Astrocyte (in vitro differentiated cells and primary cell): ENCODE measurements at regions not wholly inside any gene's neighbourhood (a gene's known extent, or its start where the extent isn't known, plus 50 kb on each side); places are given as distances from the start of the nearest gene placed in this dataset.

ENCODE experiments used
- DNase-seq: peaks from one replicate; pipeline ENCODE4 v3.0.0-alpha.2; 2010; ENCODE audit warnings: low read depth
- FAIRE-seq: peaks from 2 replicates; lab custom pipeline; 2011; peaks lifted over from hg19 to GRCh38; lab: Jason Lieb, UNC
- H2AFZ ChIP-seq: 2 replicates; pipeline ENCODE4 v1.6.0; 2012; ENCODE audit warnings: low read depth, low read length, inconsistent platforms
- H3K27ac ChIP-seq: 2 replicates; pipeline ENCODE4 v1.5.1; 2011; ENCODE audit warnings: low read depth, low read length, inconsistent platforms
- H3K27me3 ChIP-seq: 2 replicates; pipeline ENCODE4 v1.6.0; 2011; ENCODE audit warnings: low read length, inconsistent platforms; ENCODE audit not compliant: insufficient read depth
- H3K36me3 ChIP-seq: 2 replicates; pipeline ENCODE4 v1.5.1; 2011; ENCODE audit warnings: low read length, inconsistent platforms; ENCODE audit not compliant: insufficient read depth
- H3K4me1 ChIP-seq: 2 replicates; pipeline ENCODE4 v1.5.1; 2011; ENCODE audit warnings: low read length, inconsistent platforms; ENCODE audit not compliant: insufficient read depth
- H3K4me2 ChIP-seq: 2 replicates; pipeline ENCODE4 v1.6.0; 2012; ENCODE audit warnings: low read length, inconsistent platforms
- H3K4me3 ChIP-seq: 2 replicates; pipeline ENCODE4 v1.5.1; 2011; ENCODE audit warnings: low read depth, mild to moderate bottlenecking, low read length, inconsistent platforms; ENCODE audit not compliant: insufficient read depth
- H3K79me2 ChIP-seq: 2 replicates; pipeline ENCODE4 v1.6.0; 2012; ENCODE audit warnings: mild to moderate bottlenecking, low read length, inconsistent platforms; ENCODE audit not compliant: insufficient read depth
- H3K9ac ChIP-seq: 2 replicates; pipeline ENCODE4 v1.6.0; 2012; ENCODE audit warnings: mild to moderate bottlenecking, low read length, inconsistent platforms
- H3K9me3 ChIP-seq: 2 replicates; pipeline ENCODE4 v1.5.1; 2012; ENCODE audit warnings: low read depth, mild to moderate bottlenecking, low read length, inconsistent platforms; ENCODE audit not compliant: insufficient read depth
- H4K20me1 ChIP-seq: 2 replicates; pipeline ENCODE4 v1.6.0; 2012; ENCODE audit warnings: low read length, inconsistent platforms; ENCODE audit not compliant: insufficient read depth
- H3K27ac Mint-ChIP-seq: one replicate; pipeline ENCODE4 v1.8.0; 2021; ENCODE audit warnings: mild to moderate bottlenecking, mixed read lengths; ENCODE audit not compliant: unreplicated experiment
- H3K27me3 Mint-ChIP-seq: one replicate; pipeline ENCODE4 v1.8.0; 2021; ENCODE audit warnings: low read depth, mixed read lengths; ENCODE audit not compliant: unreplicated experiment
- H3K36me3 Mint-ChIP-seq: one replicate; pipeline ENCODE4 v1.8.0; 2021; ENCODE audit warnings: low read depth, mixed read lengths; ENCODE audit not compliant: unreplicated experiment
- H3K4me1 Mint-ChIP-seq: one replicate; pipeline ENCODE4 v1.8.0; 2021; ENCODE audit warnings: low read depth, mixed read lengths; ENCODE audit not compliant: unreplicated experiment
- H3K4me3 Mint-ChIP-seq: one replicate; pipeline ENCODE4 v1.8.0; 2021; ENCODE audit warnings: mild to moderate bottlenecking, moderate library complexity, mixed read lengths; ENCODE audit not compliant: unreplicated experiment
- H3K9me3 Mint-ChIP-seq: one replicate; pipeline ENCODE4 v1.8.0; 2021; ENCODE audit warnings: mild to moderate bottlenecking, mixed read lengths; ENCODE audit not compliant: unreplicated experiment
- EZH2 ChIP-seq: IDR thresholded peaks from 2 replicates; pipeline ENCODE4 v1.6.1; 2012; ENCODE audit warnings: mild to moderate bottlenecking, low read length, inconsistent platforms; ENCODE audit not compliant: insufficient read depth
- TF ChIP-seq, protein P1 (sequence below): IDR thresholded peaks from 2 replicates; pipeline ENCODE4 v1.5.1; 2011; ENCODE audit warnings: low read depth, mild to moderate bottlenecking, inconsistent platforms, low read length, moderate library complexity; ENCODE audit not compliant: insufficient read depth

DNA sequence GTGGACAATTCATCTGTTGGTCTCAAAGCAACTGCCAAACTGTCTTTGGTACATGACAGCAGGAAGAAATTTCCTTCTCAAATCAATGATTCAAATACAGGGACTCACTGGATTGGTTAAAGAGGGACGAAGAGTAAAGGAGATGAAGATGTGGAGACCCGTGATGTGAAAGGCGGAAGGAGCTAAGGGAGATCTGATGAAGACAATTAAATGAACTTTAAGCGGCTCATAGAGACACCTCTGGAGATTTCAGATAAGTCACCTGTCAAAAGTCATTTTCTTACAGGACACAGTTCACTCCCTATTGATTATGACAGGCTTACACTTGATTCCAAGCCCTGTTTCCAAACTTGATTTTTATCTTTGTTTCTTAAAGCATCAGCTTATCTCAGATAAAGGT is 466.3 kb downstream of the DOK5 start:
- Histone ChIP-seq H3K4me3 (no peak overlapping the region), H3K27ac (no peak overlapping the region), H3K79me2 (no peaks in the 10 kb centered on the region), H4K20me1 (no peaks in the 10 kb centered on the region), H2AFZ (no peak overlapping the region), H3K4me1 (no peaks in the 10 kb centered on the region), H3K4me2 (no peak overlapping the region), H3K9ac (no peak overlapping the region), H3K27me3 (no peaks in the 10 kb centered on the region), H3K36me3 (no peaks in the 10 kb centered on the region), H3K9me3 (no peaks in the 10 kb centered on the region)
- Mint-ChIP-seq H3K27ac (no peak overlapping the region), H3K9me3 (peaks cover 4% of the 10 kb centered on the region), H3K4me3 (no peak overlapping the region), H3K27me3 (no peaks in the 10 kb centered on the region), H3K36me3 (no peaks in the 10 kb centered on the region), H3K4me1 (no peaks in the 10 kb centered on the region)
- DNase-seq, result no peak
- FAIRE-seq, result no peak
- TF ChIP-seq, protein P1, sequence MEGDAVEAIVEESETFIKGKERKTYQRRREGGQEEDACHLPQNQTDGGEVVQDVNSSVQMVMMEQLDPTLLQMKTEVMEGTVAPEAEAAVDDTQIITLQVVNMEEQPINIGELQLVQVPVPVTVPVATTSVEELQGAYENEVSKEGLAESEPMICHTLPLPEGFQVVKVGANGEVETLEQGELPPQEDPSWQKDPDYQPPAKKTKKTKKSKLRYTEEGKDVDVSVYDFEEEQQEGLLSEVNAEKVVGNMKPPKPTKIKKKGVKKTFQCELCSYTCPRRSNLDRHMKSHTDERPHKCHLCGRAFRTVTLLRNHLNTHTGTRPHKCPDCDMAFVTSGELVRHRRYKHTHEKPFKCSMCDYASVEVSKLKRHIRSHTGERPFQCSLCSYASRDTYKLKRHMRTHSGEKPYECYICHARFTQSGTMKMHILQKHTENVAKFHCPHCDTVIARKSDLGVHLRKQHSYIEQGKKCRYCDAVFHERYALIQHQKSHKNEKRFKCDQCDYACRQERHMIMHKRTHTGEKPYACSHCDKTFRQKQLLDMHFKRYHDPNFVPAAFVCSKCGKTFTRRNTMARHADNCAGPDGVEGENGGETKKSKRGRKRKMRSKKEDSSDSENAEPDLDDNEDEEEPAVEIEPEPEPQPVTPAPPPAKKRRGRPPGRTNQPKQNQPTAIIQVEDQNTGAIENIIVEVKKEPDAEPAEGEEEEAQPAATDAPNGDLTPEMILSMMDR, result no peak
- no peak for TF ChIP-seq EZH2

DNA sequence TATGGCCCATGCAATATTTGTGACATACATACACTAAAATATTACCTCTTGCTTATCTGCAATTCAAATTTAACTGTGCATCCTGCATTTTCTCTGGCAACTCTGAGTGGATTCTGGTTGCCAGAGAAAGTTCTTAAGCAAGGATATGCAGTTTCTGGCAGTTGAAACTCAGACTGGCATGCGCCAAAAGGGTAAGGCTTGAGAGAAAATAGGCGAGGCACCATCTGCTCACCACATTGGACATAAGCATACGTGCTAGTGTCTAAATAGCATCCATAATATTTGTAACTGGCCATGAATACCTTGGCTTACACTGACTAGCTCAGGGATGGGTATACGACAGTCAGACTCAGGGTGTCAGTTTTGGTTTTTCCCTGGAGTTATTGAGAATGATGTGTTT is 465.1 kb downstream of the DOK5 start:
- peaks cover 4% of the 10 kb centered on the region for H3K9me3 Mint-ChIP-seq
- no peaks in the 10 kb centered on the region for H3K27me3 ChIP-seq

DNA sequence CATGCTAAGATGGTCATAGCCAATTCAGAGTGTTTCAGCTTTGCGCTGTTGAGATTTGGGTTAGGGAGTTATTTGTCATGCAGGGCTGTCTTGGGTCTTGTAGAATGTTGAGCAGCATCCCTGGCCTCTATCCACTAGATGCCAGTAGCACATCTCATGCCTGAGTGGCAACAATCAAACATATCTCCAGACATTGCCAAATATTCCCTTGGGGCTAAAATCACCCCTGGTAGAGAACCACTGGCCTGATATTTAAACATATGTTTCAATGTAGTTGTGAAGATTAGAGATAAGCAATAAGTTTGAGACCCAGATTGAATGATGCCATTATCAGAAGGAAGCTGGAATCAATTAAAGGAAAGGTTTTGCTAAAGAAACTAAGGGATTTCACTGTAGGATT is 463.3 kb downstream of the DOK5 start:
- Histone ChIP-seq H3K4me1 (no peaks in the 10 kb centered on the region), H3K79me2 (no peaks in the 10 kb centered on the region), H3K9me3 (no peaks in the 10 kb centered on the region), H3K27me3 (no peaks in the 10 kb centered on the region), H3K4me2 (no peak overlapping the region), H3K9ac (no peak overlapping the region), H3K27ac (no peak overlapping the region), H3K36me3 (no peaks in the 10 kb centered on the region), H4K20me1 (no peaks in the 10 kb centered on the region), H3K4me3 (no peak overlapping the region), H2AFZ (no peak overlapping the region)
- TF ChIP-seq, protein P1, result no peak
- TF ChIP-seq EZH2, result no peak
- no peak for FAIRE-seq
- Mint-ChIP-seq H3K27ac (no peak overlapping the region), H3K4me3 (no peak overlapping the region), H3K9me3 (peaks cover 4% of the 10 kb centered on the region), H3K4me1 (no peaks in the 10 kb centered on the region), H3K36me3 (no peaks in the 10 kb centered on the region), H3K27me3 (no peaks in the 10 kb centered on the region)
- DNase-seq, result no peak

More for the DNA sequence above, 465.1 kb downstream of the DOK5 start:
- Histone ChIP-seq H3K4me1 (no peaks in the 10 kb centered on the region), H3K36me3 (no peaks in the 10 kb centered on the region), H3K4me2 (no peak overlapping the region), H3K79me2 (no peaks in the 10 kb centered on the region), H3K4me3 (no peak overlapping the region), H3K9me3 (no peaks in the 10 kb centered on the region), H3K27ac (no peak overlapping the region), H3K9ac (no peak overlapping the region), H2AFZ (no peak overlapping the region), H4K20me1 (no peaks in the 10 kb centered on the region)
- Mint-ChIP-seq H3K4me3 (no peak overlapping the region), H3K27ac (no peak overlapping the region), H3K27me3 (no peaks in the 10 kb centered on the region), H3K4me1 (no peaks in the 10 kb centered on the region), H3K36me3 (no peaks in the 10 kb centered on the region)
- FAIRE-seq (no peak), DNase-seq (no peak)
- TF ChIP-seq EZH2, result no peak
- TF ChIP-seq, protein P1, result no peak
